T-cell (primary cell): ENCODE measurements at regions not wholly inside any gene's neighbourhood (a gene's known extent, or its start where the extent isn't known, plus 50 kb on each side); places are given as distances from the start of the nearest gene placed in this dataset.

Experiments
- ATAC-seq, 4 experiments: fragments of 200-7000 bp in 3 of 4; fragments of 150-1000 bp in 1 of 4; cut with Tn5 transposase; replicated peaks in 1 of 4; 1 replicate in 3 of 4; 2 replicates in 1 of 4; pipeline ENCODE4 v1.10.0; 2021; ENCODE audit warnings: moderate library complexity in 3 of 4, mild to moderate bottlenecking in 2 of 4, moderate number of reproducible peaks in 1 of 4
- CTCF ChIA-PET, 2 donors: fragments of 300-600 bp; sonication (Branson Sonifier 250); formaldehyde crosslinking; loops; one replicate each; lab custom pipeline; 2022; ENCODE audit warnings: antibody characterized with exemption in 2 of 2; lab: Charles Lee
- POLR2A ChIA-PET, 2 donors: fragments of 300-600 bp; sonication (Branson Sonifier 250); formaldehyde crosslinking; loops; one replicate each; lab custom pipeline; 2022; ENCODE audit warnings: antibody characterized with exemption in 2 of 2; lab: Charles Lee
- DNase-seq, 35 experiments: peaks; one replicate each; pipeline versions ENCODE4 v3.0.0 to v3.0.0-alpha.2; 2013 to 2023
- H3K27ac ChIP-seq: one replicate; pipeline ENCODE4 v1.5.1; 2013; ENCODE audit warnings: low read length
- H3K27me3 ChIP-seq, 2 experiments: replicated peaks in 1 of 2; 1 replicate in 1 of 2; 2 replicates in 1 of 2; pipeline versions ENCODE4 v1.6.1 to v1.7.0; 2013; ENCODE audit warnings: low read length in 1 of 2, mixed read lengths in 1 of 2; ENCODE audit not compliant: control insufficient read depth in 2 of 2, insufficient read depth in 2 of 2; ENCODE audit errors: extremely low read depth in 1 of 2
- H3K36me3 ChIP-seq, 2 donors: 1 replicate in 1 of 2; 2 replicates in 1 of 2; pipeline versions ENCODE4 v1.6.1 to v1.7.0; 2013; ENCODE audit warnings: low read length in 1 of 2; ENCODE audit not compliant: control insufficient read depth in 2 of 2, insufficient read depth in 1 of 2; ENCODE audit errors: extremely low read depth in 1 of 2
- H3K4me1 ChIP-seq, 2 experiments: 1 replicate in 1 of 2; 2 replicates in 1 of 2; pipeline versions ENCODE4 v1.6.1 to v1.7.0; 2013; ENCODE audit warnings: low read length in 2 of 2, mixed read lengths in 1 of 2; ENCODE audit not compliant: insufficient read depth in 2 of 2, control insufficient read depth in 1 of 2; ENCODE audit errors: extremely low read depth in 1 of 2
- H3K4me3 ChIP-seq, 2 donors: 1 replicate in 1 of 2; 2 replicates in 1 of 2; pipeline versions ENCODE4 v1.5.1 to v1.7.0; 2013; ENCODE audit warnings: mild to moderate bottlenecking in 2 of 2, low read length in 1 of 2, moderate library complexity in 1 of 2; ENCODE audit not compliant: control insufficient read depth in 1 of 2; ENCODE audit errors: extremely low read depth in 1 of 2
- H3K9me3 ChIP-seq: 2 replicates; pipeline ENCODE4 v1.7.0; 2013
- H3K27ac Mint-ChIP-seq, 2 donors: one replicate each; pipeline ENCODE4 v1.8.0; 2020 to 2021; ENCODE audit warnings: mild to moderate bottlenecking in 2 of 2, mixed read lengths in 2 of 2
- H3K27me3 Mint-ChIP-seq, 2 donors: one replicate each; pipeline ENCODE4 v1.8.0; 2021 to 2022; ENCODE audit warnings: mixed read lengths in 2 of 2
- H3K36me3 Mint-ChIP-seq: one replicate; pipeline ENCODE4 v1.8.0; 2021; ENCODE audit warnings: mixed read lengths
- H3K4me1 Mint-ChIP-seq, 3 donors: one replicate each; pipeline ENCODE4 v1.8.0; 2020 to 2022; ENCODE audit warnings: mixed read lengths in 3 of 3, mild to moderate bottlenecking in 1 of 3
- H3K4me3 Mint-ChIP-seq, 3 donors: one replicate each; pipeline ENCODE4 v1.8.0; 2020 to 2022; ENCODE audit warnings: mild to moderate bottlenecking in 3 of 3, mixed read lengths in 3 of 3, moderate library complexity in 3 of 3
- H3K9me3 Mint-ChIP-seq, 3 donors: one replicate each; pipeline ENCODE4 v1.8.0; 2020 to 2022; ENCODE audit warnings: mixed read lengths in 3 of 3
- WGBS: methylation state at CpG from one replicate; pipeline ENCODE4 v1.1.5; 2013; ENCODE audit warnings: missing lambda C conversion rate; ENCODE audit not compliant: insufficient coverage; 5-methylcytosine and 5-hydroxymethylcytosine counted together

- H3K4me1 Mint-ChIP-seq: no peaks in the 10 kb centered on the region
Observed at GRCh38 chr12:42733911-42734310, 144.4 kb upstream of the PRICKLE1 start.

GRCh38 chr12:42732908-42733411 is 143.4 kb upstream of the PRICKLE1 start:
- H3K4me1 ChIP-seq: no peaks in the 10 kb centered on the region
- H3K36me3 ChIP-seq: no peaks in the 10 kb centered on the region
- peaks cover 0 to 4% of the 10 kb centered on the region in 2 donors for H3K27me3 Mint-ChIP-seq
- H3K27ac ChIP-seq: no peak overlapping the region
- H3K4me3 Mint-ChIP-seq: no peak overlapping the region
- no peaks in the 10 kb centered on the region for H3K27me3 ChIP-seq
- no peak overlapping the region for H3K27ac Mint-ChIP-seq
- ChIA-PET CTCF (no interaction called here), POLR2A (no interaction called here)
- DNase-seq (no peak), ATAC-seq (no peak)
- H3K9me3 Mint-ChIP-seq: peaks cover 0 to 8% (median 3%) of the 10 kb centered on the region in 3 donors
- no CpG with 5 or more reads among the region's 3 CpGs for WGBS
- no peaks in the 10 kb centered on the region for H3K9me3 ChIP-seq
- H3K4me3 ChIP-seq: no peak overlapping the region
- no peaks in the 10 kb centered on the region for H3K4me1 Mint-ChIP-seq
- no peaks in the 10 kb centered on the region for H3K36me3 Mint-ChIP-seq

More at GRCh38 chr12:42733911-42734310, 144.4 kb upstream of the PRICKLE1 start:
- Histone ChIP-seq H3K36me3 (no peaks in the 10 kb centered on the region), H3K27ac (no peak overlapping the region), H3K27me3 (no peaks in the 10 kb centered on the region), H3K4me1 (no peaks in the 10 kb centered on the region), H3K9me3 (no peaks in the 10 kb centered on the region), H3K4me3 (no peak overlapping the region)
- Mint-ChIP-seq H3K27ac (no peak overlapping the region), H3K4me3 (no peak overlapping the region), H3K36me3 (no peaks in the 10 kb centered on the region), H3K9me3 (peaks cover 0 to 8% (median 3%) of the 10 kb centered on the region in 3 donors), H3K27me3 (peaks cover 0 to 4% of the 10 kb centered on the region in 2 donors)
- CTCF ChIA-PET: no interaction called here
- no CpG with 5 or more reads among the region's 3 CpGs for WGBS
- POLR2A ChIA-PET: no interaction called here
- ATAC-seq (no peak), DNase-seq (no peak)

GRCh38 chr12:42730291-42730690 is 140.7 kb upstream of the PRICKLE1 start:
- ATAC-seq (no peak), DNase-seq (no peak)
- H3K27ac ChIP-seq: no peak overlapping the region
- 83% methylated on average over 2 of the region's 4 CpGs for WGBS
- peaks cover 0 to 4% of the 10 kb centered on the region in 2 donors for H3K27me3 Mint-ChIP-seq
- no peaks in the 10 kb centered on the region for H3K36me3 Mint-ChIP-seq
- no peaks in the 10 kb centered on the region for H3K27me3 ChIP-seq
- no peaks in the 10 kb centered on the region for H3K9me3 ChIP-seq
- H3K4me1 ChIP-seq: no peaks in the 10 kb centered on the region
- no peaks in the 10 kb centered on the region for H3K36me3 ChIP-seq
- POLR2A ChIA-PET: no interaction called here
- no peak overlapping the region for H3K27ac Mint-ChIP-seq
- no peaks in the 10 kb centered on the region for H3K4me1 Mint-ChIP-seq
- H3K4me3 Mint-ChIP-seq: no peak overlapping the region
- CTCF ChIA-PET: no interaction called here
- no peak overlapping the region for H3K4me3 ChIP-seq
- H3K9me3 Mint-ChIP-seq: peaks cover 0 to 8% (median 0%) of the 10 kb centered on the region in 3 donors

GRCh38 chr12:42729535-42729900 is 140.0 kb upstream of the PRICKLE1 start:
- H3K9me3 ChIP-seq: no peaks in the 10 kb centered on the region
- peaks cover 0 to 9% (median 0%) of the 10 kb centered on the region in 3 donors for H3K9me3 Mint-ChIP-seq
- no peak overlapping the region for H3K4me3 Mint-ChIP-seq
- 100% methylated on average over 1 of the region's 3 CpGs for WGBS
- no peak overlapping the region for H3K27ac ChIP-seq
- ATAC-seq (no peak), DNase-seq (no peak)
- ChIA-PET CTCF (no interaction called here), POLR2A (no interaction called here)
- H3K27me3 Mint-ChIP-seq: peaks cover 0 to 4% of the 10 kb centered on the region in 2 donors
- H3K4me1 Mint-ChIP-seq: no peaks in the 10 kb centered on the region
- no peak overlapping the region for H3K4me3 ChIP-seq
- no peaks in the 10 kb centered on the region for H3K27me3 ChIP-seq
- no peak overlapping the region for H3K27ac Mint-ChIP-seq
- H3K4me1 ChIP-seq: no peaks in the 10 kb centered on the region
- H3K36me3 ChIP-seq: no peaks in the 10 kb centered on the region
- H3K36me3 Mint-ChIP-seq: no peaks in the 10 kb centered on the region

- Histone ChIP-seq H3K27ac (no peak overlapping the region), H3K4me1 (no peaks in the 10 kb centered on the region), H3K9me3 (no peaks in the 10 kb centered on the region), H3K27me3 (no peaks in the 10 kb centered on the region), H3K4me3 (no peak overlapping the region), H3K36me3 (no peaks in the 10 kb centered on the region)
- ATAC-seq (no peak), DNase-seq (no peak)
- WGBS: 60% methylated on average over 1 of the region's 9 CpGs
- POLR2A ChIA-PET: no interaction called here
- Mint-ChIP-seq H3K4me1 (no peaks in the 10 kb centered on the region), H3K9me3 (peaks cover 0 to 13% (median 0%) of the 10 kb centered on the region in 3 donors), H3K4me3 (no peak overlapping the region), H3K27ac (no peak overlapping the region), H3K36me3 (no peaks in the 10 kb centered on the region), H3K27me3 (peaks cover 0 to 4% of the 10 kb centered on the region in 2 donors)
- CTCF ChIA-PET: no interaction called here
Observed at GRCh38 chr12:42728770-42729534, 139.4 kb upstream of the PRICKLE1 start.

GRCh38 chr12:42728287-42728686 is 138.7 kb upstream of the PRICKLE1 start:
- Histone ChIP-seq H3K4me3 (no peak overlapping the region), H3K4me1 (no peaks in the 10 kb centered on the region), H3K36me3 (no peaks in the 10 kb centered on the region), H3K9me3 (no peaks in the 10 kb centered on the region), H3K27ac (no peak overlapping the region), H3K27me3 (no peaks in the 10 kb centered on the region)
- CTCF ChIA-PET: interaction anchor here in 1 of 2 donors (0.6 kb wide), 1 partner anchor 1229 kb away, joined by 3 read pairs; no protein-coding TSS in a partner anchor
- DNase-seq (no peak), ATAC-seq (no peak)
- Mint-ChIP-seq H3K27ac (no peak overlapping the region), H3K4me3 (no peak overlapping the region), H3K36me3 (no peaks in the 10 kb centered on the region), H3K4me1 (no peaks in the 10 kb centered on the region), H3K27me3 (peaks cover 0 to 3% of the 10 kb centered on the region in 2 donors), H3K9me3 (peaks cover 0 to 12% (median 0%) of the 10 kb centered on the region in 3 donors)
- POLR2A ChIA-PET: no interaction called here
- WGBS: 73% methylated on average over 1 of the region's 2 CpGs
